ENCODE measurements at regions not wholly inside any gene's neighbourhood (a gene's known extent, or its start where the extent isn't known, plus 50 kb on each side); places are given as distances from the start of the nearest gene placed in this dataset.

DNA sequence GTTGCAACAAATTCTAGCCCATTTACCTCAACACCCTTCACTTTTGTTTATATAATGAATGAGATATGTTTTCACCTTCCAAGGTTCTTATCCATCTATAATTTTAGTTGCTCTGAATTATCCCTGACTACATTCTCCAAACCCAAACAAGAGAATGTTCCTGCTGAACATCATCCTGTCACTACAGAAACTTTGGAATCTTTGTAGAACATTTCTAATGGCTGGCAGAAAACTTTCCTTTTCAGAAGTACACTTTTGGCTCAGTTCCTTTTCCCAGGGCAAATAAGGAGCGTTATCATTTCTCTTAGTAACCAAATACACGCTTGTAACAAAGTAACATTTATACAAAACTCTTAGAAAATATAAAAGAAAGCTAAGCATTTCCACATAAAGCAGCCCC lies 860.6 kb upstream of the SEMA6A start:
- Histone ChIP-seq H3K27ac (no peak overlapping the region), H3K27me3 (no peaks in the 10 kb centered on the region), H3K36me3 (no peaks in the 10 kb centered on the region), H3K4me3 (no peak overlapping the region), H3K9me3 (no peaks in the 10 kb centered on the region), H3K4me1 (no peaks in the 10 kb centered on the region)
- no peak for DNase-seq (ENCODE audit: extremely low spot score in 2 of 2)
- TF ChIP-seq CTCF (IDR thresholded peaks at IDR 0.05) (no peak), POLR2A (IDR thresholded peaks at IDR 0.05) (no peak), POLR2AphosphoS5 (IDR thresholded peaks at IDR 0.05; ENCODE audit: insufficient read depth in 1 of 2, low read depth in 1 of 2) (no peak)
- intact Hi-C loops (cut with DNase I): no loop called here

DNA sequence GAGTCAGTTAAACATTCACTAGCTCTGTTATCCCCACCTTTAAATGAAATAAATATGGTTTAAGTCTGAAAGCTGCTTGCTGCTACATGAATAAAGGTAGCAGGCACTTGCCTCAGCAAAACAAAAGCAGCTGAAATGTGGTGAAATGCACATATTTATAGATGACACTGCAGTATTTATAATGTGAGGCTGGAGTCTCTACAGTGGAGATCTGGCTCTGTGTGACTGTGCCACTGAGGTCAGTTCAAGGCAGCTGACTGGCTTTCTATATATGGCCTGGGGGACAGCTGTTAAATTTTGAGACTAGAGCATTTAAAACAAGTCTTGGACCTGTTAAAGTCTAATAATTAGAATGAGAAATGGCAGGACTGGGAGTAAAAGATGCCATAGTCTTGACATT lies 859.6 kb upstream of the SEMA6A start:
- Histone ChIP-seq H3K4me3 (no peak overlapping the region), H3K4me1 (no peaks in the 10 kb centered on the region), H3K27ac (no peak overlapping the region), H3K9me3 (no peaks in the 10 kb centered on the region), H3K36me3 (no peaks in the 10 kb centered on the region), H3K27me3 (no peaks in the 10 kb centered on the region)
- no peak for TF ChIP-seq POLR2AphosphoS5 (IDR thresholded peaks at IDR 0.05; ENCODE audit: insufficient read depth in 1 of 2, low read depth in 1 of 2)
- no peak for TF ChIP-seq POLR2A (IDR thresholded peaks at IDR 0.05)
- TF ChIP-seq CTCF (IDR thresholded peaks at IDR 0.05): no peak
- DNase-seq (ENCODE audit: extremely low spot score in 2 of 2): no peak
- intact Hi-C loops (cut with DNase I): no loop called here

DNA sequence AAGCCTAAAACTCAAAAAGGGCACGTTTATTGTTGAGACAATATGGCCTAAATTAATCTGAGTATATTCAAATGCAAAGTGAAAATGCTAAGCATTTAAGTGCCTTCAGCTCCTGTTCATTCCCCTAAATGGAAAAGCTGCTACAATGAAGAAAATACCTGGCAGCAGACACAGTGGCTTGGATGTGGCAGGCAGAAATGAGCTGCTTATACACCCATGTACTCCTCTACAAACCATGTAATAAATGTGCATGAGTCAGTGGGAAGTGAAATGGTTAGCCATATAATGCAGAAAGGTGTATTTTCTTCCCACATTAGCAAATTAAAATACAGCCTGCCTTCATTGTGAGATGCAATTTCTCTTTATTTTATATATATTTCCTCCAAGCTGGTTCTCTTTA lies 859.2 kb upstream of the SEMA6A start:
- intact Hi-C loops (cut with DNase I): no loop called here
- H3K27ac ChIP-seq: no peak overlapping the region
- H3K4me1 ChIP-seq: no peaks in the 10 kb centered on the region
- no peak overlapping the region for H3K4me3 ChIP-seq
- no peaks in the 10 kb centered on the region for H3K36me3 ChIP-seq
- H3K27me3 ChIP-seq: no peaks in the 10 kb centered on the region
- no peak for DNase-seq (ENCODE audit: extremely low spot score in 2 of 2)
- no peak for TF ChIP-seq CTCF (IDR thresholded peaks at IDR 0.05)
- no peaks in the 10 kb centered on the region for H3K9me3 ChIP-seq

GRCh38 chr5:117431091-117431490 lies 856.5 kb upstream of the SEMA6A start:
- Histone ChIP-seq H3K27ac (no peak overlapping the region), H3K9me3 (no peaks in the 10 kb centered on the region), H3K4me1 (no peaks in the 10 kb centered on the region), H3K36me3 (no peaks in the 10 kb centered on the region), H3K4me3 (no peak overlapping the region), H3K27me3 (no peaks in the 10 kb centered on the region)
- intact Hi-C loops (cut with DNase I): no loop called here
- no peak for DNase-seq (ENCODE audit: extremely low spot score in 2 of 2)
- no peak for TF ChIP-seq POLR2A (IDR thresholded peaks at IDR 0.05)
- no peak for TF ChIP-seq POLR2AphosphoS5 (IDR thresholded peaks at IDR 0.05; ENCODE audit: insufficient read depth in 1 of 2, low read depth in 1 of 2)
- no peak for TF ChIP-seq CTCF (IDR thresholded peaks at IDR 0.05)

GRCh38 chr5:117425163-117425562 lies 850.5 kb upstream of the SEMA6A start:
- no peak overlapping the region for H3K27ac ChIP-seq
- H3K27me3 ChIP-seq: no peaks in the 10 kb centered on the region
- H3K9me3 ChIP-seq: no peaks in the 10 kb centered on the region
- no peak for DNase-seq (ENCODE audit: extremely low spot score in 2 of 2)
- no peak for TF ChIP-seq CTCF (IDR thresholded peaks at IDR 0.05)
- no peak for TF ChIP-seq POLR2A (IDR thresholded peaks at IDR 0.05)
- TF ChIP-seq POLR2AphosphoS5 (IDR thresholded peaks at IDR 0.05; ENCODE audit: insufficient read depth in 1 of 2, low read depth in 1 of 2): no peak
- intact Hi-C loops (cut with DNase I): no loop called here
- no peak overlapping the region for H3K4me3 ChIP-seq
- H3K4me1 ChIP-seq: no peaks in the 10 kb centered on the region
- no peaks in the 10 kb centered on the region for H3K36me3 ChIP-seq

All from vagina (tissue), 2 donors.